ENCODE measurements at regions not wholly inside any gene's neighbourhood (a gene's known extent, or its start where the extent isn't known, plus 50 kb on each side); places are given as distances from the start of the nearest gene placed in this dataset.

DNA sequence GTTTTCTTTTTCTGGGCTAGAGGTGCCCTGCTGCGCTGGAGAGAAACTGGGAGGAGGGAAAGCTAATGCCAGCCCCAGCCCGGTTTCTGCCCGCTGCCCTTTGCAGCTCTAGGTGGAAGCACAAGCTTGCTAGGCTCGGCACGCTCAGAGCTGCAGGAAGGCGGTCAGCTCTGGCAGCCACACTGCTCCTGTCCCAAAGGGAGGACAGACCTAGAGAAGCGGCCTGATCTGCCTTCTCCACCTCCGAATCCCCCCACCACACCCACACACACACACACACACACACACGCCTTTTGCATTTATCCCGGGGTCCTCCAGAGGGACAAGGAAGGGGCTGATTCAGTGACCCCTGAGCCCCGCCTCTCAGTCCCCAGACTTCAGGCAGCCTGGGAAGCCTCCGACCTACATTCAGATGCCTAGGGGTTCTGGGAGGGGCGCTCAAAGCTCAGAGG lies 418.1 kb downstream of the SOX9 start:
- peaks cover 0 to 7% (median 1%) of the 10 kb centered on the region in 4 donors for H3K4me1 Mint-ChIP-seq
- no peak overlapping the region for H3K4me3 Mint-ChIP-seq
- H3K4me3 ChIP-seq (ENCODE audit: low read depth, low read length): no peak overlapping the region
- H3K36me3 ChIP-seq (ENCODE audit: control insufficient read depth, insufficient read depth, low read length): no peaks in the 10 kb centered on the region
- ATAC-seq (ENCODE audit: low read depth in 2 of 2) (no peak), DNase-seq (no peak)
- H3K9me3 Mint-ChIP-seq: peaks cover 0 to 2% (median 0%) of the 10 kb centered on the region in 7 donors
- H3K27ac Mint-ChIP-seq: no peak overlapping the region
- H3K27ac ChIP-seq (ENCODE audit: insufficient read depth, low read length, poor library complexity, severe bottlenecking): no peak overlapping the region
- no peaks in the 10 kb centered on the region for H3K4me1 ChIP-seq (ENCODE audit: control insufficient read depth, insufficient read depth, low read length, poor library complexity, severe bottlenecking)
- H3K9me3 ChIP-seq (ENCODE audit: control insufficient read depth in 2 of 2, low read length in 2 of 2): no peaks in the 10 kb centered on the region
- H3K36me3 Mint-ChIP-seq: no peaks in the 10 kb centered on the region
- no peaks in the 10 kb centered on the region for H3K27me3 ChIP-seq (ENCODE audit: control insufficient read depth, insufficient read depth, low read length)
- peaks cover 24% of the 10 kb centered on the region for H3K27me3 Mint-ChIP-seq

- H3K27ac Mint-ChIP-seq: peak overlapping the region in 1 of 3 donors; percentile 29
- DNase-seq (peak; percentile 16 to 36 (median 26)), ATAC-seq (ENCODE audit: low read depth in 2 of 2) (peak in 1 of 2 donors; percentile 53)
- Histone ChIP-seq H3K4me1 (ENCODE audit: control insufficient read depth, insufficient read depth, low read length, poor library complexity, severe bottlenecking) (no peaks in the 10 kb centered on the region), H3K9me3 (ENCODE audit: control insufficient read depth in 2 of 2, low read length in 2 of 2) (no peaks in the 10 kb centered on the region), H3K27me3 (ENCODE audit: control insufficient read depth, insufficient read depth, low read length) (no peaks in the 10 kb centered on the region), H3K4me3 (ENCODE audit: low read depth, low read length) (no peak overlapping the region), H3K36me3 (ENCODE audit: control insufficient read depth, insufficient read depth, low read length) (no peaks in the 10 kb centered on the region), H3K27ac (ENCODE audit: insufficient read depth, low read length, poor library complexity, severe bottlenecking) (no peak overlapping the region)
- peaks cover 0 to 2% (median 0%) of the 10 kb centered on the region in 7 donors for H3K9me3 Mint-ChIP-seq
- peaks cover 24% of the 10 kb centered on the region for H3K27me3 Mint-ChIP-seq
- peak overlapping the region in 1 of 4 donors; percentile 51 for H3K4me3 Mint-ChIP-seq
- H3K36me3 Mint-ChIP-seq: no peaks in the 10 kb centered on the region
- peaks cover 0 to 7% (median 1%) of the 10 kb centered on the region in 4 donors for H3K4me1 Mint-ChIP-seq
Measured at GRCh38 chr17:72539981-72540897, 419.4 kb downstream of the SOX9 start.

GRCh38 chr17:72542317-72542716 lies 421.5 kb downstream of the SOX9 start:
- DNase-seq (no peak), ATAC-seq (ENCODE audit: low read depth in 2 of 2) (no peak)
- no peak overlapping the region for H3K4me3 Mint-ChIP-seq
- H3K4me3 ChIP-seq (ENCODE audit: low read depth, low read length): no peak overlapping the region
- H3K9me3 ChIP-seq (ENCODE audit: control insufficient read depth in 2 of 2, low read length in 2 of 2): no peaks in the 10 kb centered on the region
- peaks cover 0 to 7% (median 1%) of the 10 kb centered on the region in 4 donors for H3K4me1 Mint-ChIP-seq
- no peak overlapping the region for H3K27ac ChIP-seq (ENCODE audit: insufficient read depth, low read length, poor library complexity, severe bottlenecking)
- no peak overlapping the region for H3K27ac Mint-ChIP-seq
- peaks cover 25% of the 10 kb centered on the region for H3K27me3 Mint-ChIP-seq
- H3K36me3 Mint-ChIP-seq: no peaks in the 10 kb centered on the region
- H3K36me3 ChIP-seq (ENCODE audit: control insufficient read depth, insufficient read depth, low read length): no peaks in the 10 kb centered on the region
- H3K4me1 ChIP-seq (ENCODE audit: control insufficient read depth, insufficient read depth, low read length, poor library complexity, severe bottlenecking): no peaks in the 10 kb centered on the region
- H3K27me3 ChIP-seq (ENCODE audit: control insufficient read depth, insufficient read depth, low read length): no peaks in the 10 kb centered on the region
- H3K9me3 Mint-ChIP-seq: peaks cover 0 to 4% (median 0%) of the 10 kb centered on the region in 7 donors

GRCh38 chr17:72545766-72546165 lies 424.9 kb downstream of the SOX9 start:
- DNase-seq (no peak), ATAC-seq (ENCODE audit: low read depth in 2 of 2) (no peak)
- Mint-ChIP-seq H3K27me3 (peaks cover 20% of the 10 kb centered on the region), H3K9me3 (peaks cover 0 to 4% (median 0%) of the 10 kb centered on the region in 7 donors), H3K36me3 (no peaks in the 10 kb centered on the region), H3K4me1 (no peaks in the 10 kb centered on the region), H3K4me3 (no peak overlapping the region), H3K27ac (no peak overlapping the region)
- H3K9me3 ChIP-seq (ENCODE audit: control insufficient read depth in 2 of 2, low read length in 2 of 2): no peaks in the 10 kb centered on the region
- H3K4me3 ChIP-seq (ENCODE audit: low read depth, low read length): no peak overlapping the region
- no peak overlapping the region for H3K27ac ChIP-seq (ENCODE audit: insufficient read depth, low read length, poor library complexity, severe bottlenecking)
- no peaks in the 10 kb centered on the region for H3K4me1 ChIP-seq (ENCODE audit: control insufficient read depth, insufficient read depth, low read length, poor library complexity, severe bottlenecking)
- no peaks in the 10 kb centered on the region for H3K36me3 ChIP-seq (ENCODE audit: control insufficient read depth, insufficient read depth, low read length)
- H3K27me3 ChIP-seq (ENCODE audit: control insufficient read depth, insufficient read depth, low read length): no peaks in the 10 kb centered on the region

GRCh38 chr17:72553051-72553755 lies 432.4 kb downstream of the SOX9 start:
- Mint-ChIP-seq H3K9me3 (peaks cover 0 to 2% (median 0%) of the 10 kb centered on the region in 7 donors), H3K27ac (no peak overlapping the region), H3K36me3 (no peaks in the 10 kb centered on the region), H3K4me3 (no peak overlapping the region), H3K4me1 (no peaks in the 10 kb centered on the region), H3K27me3 (peaks cover 5% of the 10 kb centered on the region)
- H3K27ac ChIP-seq (ENCODE audit: insufficient read depth, low read length, poor library complexity, severe bottlenecking): no peak overlapping the region
- ATAC-seq (ENCODE audit: low read depth in 2 of 2) (no peak), DNase-seq (no peak)
- H3K4me1 ChIP-seq (ENCODE audit: control insufficient read depth, insufficient read depth, low read length, poor library complexity, severe bottlenecking): no peaks in the 10 kb centered on the region
- H3K9me3 ChIP-seq (ENCODE audit: control insufficient read depth in 2 of 2, low read length in 2 of 2): no peaks in the 10 kb centered on the region
- no peaks in the 10 kb centered on the region for H3K27me3 ChIP-seq (ENCODE audit: control insufficient read depth, insufficient read depth, low read length)
- no peaks in the 10 kb centered on the region for H3K36me3 ChIP-seq (ENCODE audit: control insufficient read depth, insufficient read depth, low read length)
- no peak overlapping the region for H3K4me3 ChIP-seq (ENCODE audit: low read depth, low read length)

DNA sequence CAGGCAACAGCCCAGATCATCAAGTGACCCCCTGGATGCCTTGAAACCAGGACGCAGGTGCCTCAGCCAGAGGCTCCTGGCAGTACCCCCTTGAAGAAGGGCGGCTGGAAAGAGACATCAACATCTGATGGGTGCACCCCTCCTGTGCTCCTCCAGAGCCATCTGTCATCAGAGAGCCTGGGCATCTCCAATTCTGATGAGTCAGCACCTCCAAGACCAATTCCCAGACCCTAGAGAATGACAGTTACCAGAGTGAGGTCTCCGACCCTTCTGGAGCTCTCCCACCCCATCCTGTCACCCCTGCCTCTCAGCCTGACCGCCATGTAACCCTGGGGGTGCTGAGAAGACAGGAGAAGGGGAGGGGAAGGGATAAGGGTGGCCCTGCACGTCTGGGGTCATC lies 433.7 kb downstream of the SOX9 start:
- Histone ChIP-seq H3K9me3 (ENCODE audit: control insufficient read depth in 2 of 2, low read length in 2 of 2) (no peaks in the 10 kb centered on the region), H3K27me3 (ENCODE audit: control insufficient read depth, insufficient read depth, low read length) (no peaks in the 10 kb centered on the region), H3K4me1 (ENCODE audit: control insufficient read depth, insufficient read depth, low read length, poor library complexity, severe bottlenecking) (no peaks in the 10 kb centered on the region), H3K4me3 (ENCODE audit: low read depth, low read length) (no peak overlapping the region), H3K36me3 (ENCODE audit: control insufficient read depth, insufficient read depth, low read length) (no peaks in the 10 kb centered on the region), H3K27ac (ENCODE audit: insufficient read depth, low read length, poor library complexity, severe bottlenecking) (no peak overlapping the region)
- H3K27ac Mint-ChIP-seq: no peak overlapping the region
- DNase-seq (no peak), ATAC-seq (ENCODE audit: low read depth in 2 of 2) (no peak)
- no peaks in the 10 kb centered on the region for H3K27me3 Mint-ChIP-seq
- no peaks in the 10 kb centered on the region for H3K36me3 Mint-ChIP-seq
- no peak overlapping the region for H3K4me3 Mint-ChIP-seq
- H3K9me3 Mint-ChIP-seq: peaks cover 0 to 1% (median 0%) of the 10 kb centered on the region in 7 donors
- no peaks in the 10 kb centered on the region for H3K4me1 Mint-ChIP-seq

DNA sequence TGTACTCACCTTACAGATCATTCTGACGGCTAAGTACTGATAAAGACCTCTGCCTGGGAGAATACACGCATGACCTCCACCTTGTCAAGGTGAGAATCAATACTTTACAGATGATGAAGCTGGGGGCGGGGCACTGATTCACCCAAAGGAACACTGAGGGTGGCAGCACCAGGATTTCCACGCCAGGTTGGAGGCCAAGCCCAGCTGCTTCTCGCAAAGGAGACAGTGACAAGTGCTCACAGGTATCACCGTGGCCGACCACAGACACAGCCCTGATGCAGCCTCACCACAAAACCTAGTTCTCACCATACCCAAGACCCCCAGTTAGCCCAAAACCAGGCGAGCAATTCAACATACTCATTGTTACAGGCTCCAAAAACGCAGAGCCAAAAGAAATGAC lies 434.2 kb downstream of the SOX9 start:
- Mint-ChIP-seq H3K27ac (no peak overlapping the region), H3K4me3 (no peak overlapping the region), H3K9me3 (no peaks in the 10 kb centered on the region), H3K27me3 (no peaks in the 10 kb centered on the region), H3K4me1 (no peaks in the 10 kb centered on the region), H3K36me3 (no peaks in the 10 kb centered on the region)
- no peaks in the 10 kb centered on the region for H3K9me3 ChIP-seq (ENCODE audit: control insufficient read depth in 2 of 2, low read length in 2 of 2)
- ATAC-seq (ENCODE audit: low read depth in 2 of 2) (no peak), DNase-seq (no peak)
- H3K27ac ChIP-seq (ENCODE audit: insufficient read depth, low read length, poor library complexity, severe bottlenecking): no peak overlapping the region
- no peak overlapping the region for H3K4me3 ChIP-seq (ENCODE audit: low read depth, low read length)
- no peaks in the 10 kb centered on the region for H3K27me3 ChIP-seq (ENCODE audit: control insufficient read depth, insufficient read depth, low read length)
- H3K4me1 ChIP-seq (ENCODE audit: control insufficient read depth, insufficient read depth, low read length, poor library complexity, severe bottlenecking): no peaks in the 10 kb centered on the region
- no peaks in the 10 kb centered on the region for H3K36me3 ChIP-seq (ENCODE audit: control insufficient read depth, insufficient read depth, low read length)

All from CD4-positive, CD25-positive, alpha-beta regulatory T cell (primary cell).